ENCODE measurements at regions not wholly inside any gene's neighbourhood (a gene's known extent, or its start where the extent isn't known, plus 50 kb on each side); places are given as distances from the start of the nearest gene placed in this dataset.

DNA sequence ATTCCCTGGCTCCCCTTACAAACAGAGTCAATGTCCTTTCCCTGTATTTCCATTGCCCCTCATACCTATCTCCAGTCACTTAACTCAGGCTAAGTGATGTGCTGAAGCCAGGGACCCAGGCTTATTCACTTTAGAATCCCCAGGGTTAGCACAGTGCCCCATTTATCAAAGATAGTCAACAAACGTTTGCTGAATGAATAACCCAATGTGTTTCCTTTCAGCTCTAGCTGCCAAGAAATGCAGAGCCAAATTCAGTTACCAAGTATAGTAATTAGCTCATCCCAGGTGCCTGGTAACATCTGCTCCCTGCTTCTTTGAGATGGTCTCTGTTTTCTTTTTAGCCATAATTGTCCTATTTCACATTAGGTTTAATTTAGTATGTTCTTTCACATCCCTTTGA lies 189.5 kb downstream of the PHLDA1 start:
- H3K9me3 ChIP-seq (ENCODE audit: control insufficient read depth, low read length): no peaks in the 10 kb centered on the region

GRCh38 chr12:75840994-75841355 lies 190.6 kb downstream of the PHLDA1 start:
- H3K27ac ChIP-seq (ENCODE audit: insufficient read depth, low read depth, low read length, poor library complexity, severe bottlenecking): no peak overlapping the region
- H3K36me3 ChIP-seq (ENCODE audit: control insufficient read depth, insufficient read depth, low read length): no peaks in the 10 kb centered on the region
- WGBS, 2 experiments: 93 to 95% methylated on average over 3 of the region's 3 CpGs
- H3K4me3 ChIP-seq (ENCODE audit: insufficient read depth, low read depth, low read length): no peak overlapping the region
- no peaks in the 10 kb centered on the region for H3K27me3 ChIP-seq (ENCODE audit: control insufficient read depth, insufficient read depth, low read length, poor library complexity, severe bottlenecking)
- no peaks in the 10 kb centered on the region for H3K9me3 ChIP-seq (ENCODE audit: control insufficient read depth, low read length)
- no peaks in the 10 kb centered on the region for H3K4me1 ChIP-seq (ENCODE audit: control insufficient read depth, insufficient read depth, low read length)

More for the DNA sequence above, 189.5 kb downstream of the PHLDA1 start:
- no peak overlapping the region for H3K27ac ChIP-seq (ENCODE audit: insufficient read depth, low read depth, low read length, poor library complexity, severe bottlenecking)
- WGBS, 2 experiments: 67 to 77% methylated on average over 1 of the region's 1 CpG
- H3K27me3 ChIP-seq (ENCODE audit: control insufficient read depth, insufficient read depth, low read length, poor library complexity, severe bottlenecking): no peaks in the 10 kb centered on the region
- H3K4me3 ChIP-seq (ENCODE audit: insufficient read depth, low read depth, low read length): no peak overlapping the region
- H3K4me1 ChIP-seq (ENCODE audit: control insufficient read depth, insufficient read depth, low read length): no peaks in the 10 kb centered on the region
- no peaks in the 10 kb centered on the region for H3K36me3 ChIP-seq (ENCODE audit: control insufficient read depth, insufficient read depth, low read length)

DNA sequence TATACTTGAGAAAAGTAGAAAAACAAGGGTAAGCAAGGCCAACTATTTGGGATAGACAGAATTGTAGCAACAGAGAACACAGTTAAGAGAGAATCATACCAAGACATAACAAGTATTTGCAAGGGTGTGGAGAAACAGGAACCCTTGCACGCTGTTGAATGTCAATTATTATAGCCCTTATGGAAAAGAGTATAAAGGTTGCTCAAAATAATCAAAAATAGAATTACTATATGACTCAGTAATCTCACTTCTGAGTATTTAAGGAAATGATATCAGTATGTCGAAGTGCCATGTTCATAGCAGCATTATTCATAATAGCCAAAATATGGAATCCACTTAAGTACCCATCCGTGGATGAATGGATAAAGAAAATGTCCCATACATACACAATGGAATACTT lies 193.3 kb downstream of the PHLDA1 start:
- H3K9me3 ChIP-seq (ENCODE audit: control insufficient read depth, low read length): no peaks in the 10 kb centered on the region
- no peak overlapping the region for H3K4me3 ChIP-seq (ENCODE audit: insufficient read depth, low read depth, low read length)
- WGBS, 2 experiments: 91 to 100% methylated on average over 1 to 3 of the region's 3 CpGs
- no peaks in the 10 kb centered on the region for H3K36me3 ChIP-seq (ENCODE audit: control insufficient read depth, insufficient read depth, low read length)
- no peaks in the 10 kb centered on the region for H3K4me1 ChIP-seq (ENCODE audit: control insufficient read depth, insufficient read depth, low read length)
- no peak overlapping the region for H3K27ac ChIP-seq (ENCODE audit: insufficient read depth, low read depth, low read length, poor library complexity, severe bottlenecking)
- no peaks in the 10 kb centered on the region for H3K27me3 ChIP-seq (ENCODE audit: control insufficient read depth, insufficient read depth, low read length, poor library complexity, severe bottlenecking)

DNA sequence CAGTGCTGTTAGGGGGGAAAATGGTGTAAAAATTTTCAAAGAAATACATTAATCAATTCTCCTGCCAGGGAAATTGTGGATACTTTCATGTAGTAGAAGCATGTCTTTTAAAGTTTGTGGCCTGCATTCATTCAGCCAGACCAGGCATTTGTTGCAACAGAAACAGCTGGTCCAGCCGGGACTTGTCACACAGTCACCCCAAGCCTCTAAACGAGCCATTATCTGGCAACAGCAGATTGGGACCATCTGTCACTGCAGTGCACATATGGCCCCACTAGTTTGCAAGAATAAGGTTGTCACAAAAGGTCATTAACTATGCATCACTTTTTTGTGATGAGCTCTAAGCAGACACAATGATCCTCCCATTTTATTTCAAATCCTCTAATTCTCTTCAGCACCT lies 193.9 kb downstream of the PHLDA1 start:
- no peaks in the 10 kb centered on the region for H3K9me3 ChIP-seq (ENCODE audit: control insufficient read depth, low read length)
- H3K27ac ChIP-seq (ENCODE audit: insufficient read depth, low read depth, low read length, poor library complexity, severe bottlenecking): no peak overlapping the region
- no peak overlapping the region for H3K4me3 ChIP-seq (ENCODE audit: insufficient read depth, low read depth, low read length)
- no peaks in the 10 kb centered on the region for H3K36me3 ChIP-seq (ENCODE audit: control insufficient read depth, insufficient read depth, low read length)
- WGBS, 2 experiments: 51 to 75% methylated on average over 2 of the region's 2 CpGs
- H3K27me3 ChIP-seq (ENCODE audit: control insufficient read depth, insufficient read depth, low read length, poor library complexity, severe bottlenecking): no peaks in the 10 kb centered on the region
- H3K4me1 ChIP-seq (ENCODE audit: control insufficient read depth, insufficient read depth, low read length): no peaks in the 10 kb centered on the region

GRCh38 chr12:75836533-75836932 lies 195.0 kb downstream of the PHLDA1 start:
- Histone ChIP-seq H3K4me1 (ENCODE audit: control insufficient read depth, insufficient read depth, low read length) (no peaks in the 10 kb centered on the region), H3K36me3 (ENCODE audit: control insufficient read depth, insufficient read depth, low read length) (no peaks in the 10 kb centered on the region), H3K4me3 (ENCODE audit: insufficient read depth, low read depth, low read length) (no peak overlapping the region), H3K9me3 (ENCODE audit: control insufficient read depth, low read length) (no peaks in the 10 kb centered on the region), H3K27me3 (ENCODE audit: control insufficient read depth, insufficient read depth, low read length, poor library complexity, severe bottlenecking) (no peaks in the 10 kb centered on the region), H3K27ac (ENCODE audit: insufficient read depth, low read depth, low read length, poor library complexity, severe bottlenecking) (no peak overlapping the region)

- no peaks in the 10 kb centered on the region for H3K9me3 ChIP-seq (ENCODE audit: control insufficient read depth, low read length)
- no peaks in the 10 kb centered on the region for H3K36me3 ChIP-seq (ENCODE audit: control insufficient read depth, insufficient read depth, low read length)
Observed at GRCh38 chr12:75834591-75834990, 197.0 kb downstream of the PHLDA1 start.

DNA sequence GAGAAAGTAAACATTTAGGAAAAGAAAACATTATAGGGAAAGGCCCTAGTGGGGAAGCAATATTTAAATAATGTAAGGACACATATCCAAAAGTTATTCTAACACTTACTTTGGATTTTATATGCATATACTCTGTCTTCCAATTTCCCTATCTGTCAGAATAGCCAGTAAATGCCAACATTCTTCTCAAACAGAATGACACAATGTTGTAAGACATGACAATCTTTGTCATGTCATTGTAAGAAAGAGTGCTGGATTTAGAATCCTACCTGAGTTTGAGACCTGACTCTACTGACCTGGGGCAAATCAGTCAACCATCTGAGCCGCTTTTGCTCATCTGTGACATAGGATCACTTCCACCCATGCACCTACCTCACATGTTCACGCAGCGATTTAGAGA lies 198.3 kb downstream of the PHLDA1 start:
- no peaks in the 10 kb centered on the region for H3K27me3 ChIP-seq (ENCODE audit: control insufficient read depth, insufficient read depth, low read length, poor library complexity, severe bottlenecking)
- H3K27ac ChIP-seq (ENCODE audit: insufficient read depth, low read depth, low read length, poor library complexity, severe bottlenecking): no peak overlapping the region
- H3K36me3 ChIP-seq (ENCODE audit: control insufficient read depth, insufficient read depth, low read length): no peaks in the 10 kb centered on the region
- no peak overlapping the region for H3K4me3 ChIP-seq (ENCODE audit: insufficient read depth, low read depth, low read length)
- 92 to 94% methylated on average over 1 of the region's 3 CpGs for WGBS, 2 experiments
- no peaks in the 10 kb centered on the region for H3K9me3 ChIP-seq (ENCODE audit: control insufficient read depth, low read length)
- H3K4me1 ChIP-seq (ENCODE audit: control insufficient read depth, insufficient read depth, low read length): no peaks in the 10 kb centered on the region

More at GRCh38 chr12:75834591-75834990, 197.0 kb downstream of the PHLDA1 start:
- no peaks in the 10 kb centered on the region for H3K4me1 ChIP-seq (ENCODE audit: control insufficient read depth, insufficient read depth, low read length)
- no peak overlapping the region for H3K27ac ChIP-seq (ENCODE audit: insufficient read depth, low read depth, low read length, poor library complexity, severe bottlenecking)
- 92 to 95% methylated on average over 3 of the region's 3 CpGs for whole genome bisulfite sequencing, 2 experiments
- no peak overlapping the region for H3K4me3 ChIP-seq (ENCODE audit: insufficient read depth, low read depth, low read length)
- no peaks in the 10 kb centered on the region for H3K27me3 ChIP-seq (ENCODE audit: control insufficient read depth, insufficient read depth, low read length, poor library complexity, severe bottlenecking)

GRCh38 chr12:75831402-75831801 lies 200.2 kb downstream of the PHLDA1 start:
- no peaks in the 10 kb centered on the region for H3K9me3 ChIP-seq (ENCODE audit: control insufficient read depth, low read length)
- H3K27ac ChIP-seq (ENCODE audit: insufficient read depth, low read depth, low read length, poor library complexity, severe bottlenecking): no peak overlapping the region
- H3K4me1 ChIP-seq (ENCODE audit: control insufficient read depth, insufficient read depth, low read length): no peaks in the 10 kb centered on the region
- H3K4me3 ChIP-seq (ENCODE audit: insufficient read depth, low read depth, low read length): no peak overlapping the region
- no peaks in the 10 kb centered on the region for H3K36me3 ChIP-seq (ENCODE audit: control insufficient read depth, insufficient read depth, low read length)
- no peaks in the 10 kb centered on the region for H3K27me3 ChIP-seq (ENCODE audit: control insufficient read depth, insufficient read depth, low read length, poor library complexity, severe bottlenecking)
- 93 to 100% methylated on average over 2 of the region's 2 CpGs for WGBS, 2 experiments

- H3K27ac ChIP-seq (ENCODE audit: insufficient read depth, low read depth, low read length, poor library complexity, severe bottlenecking): no peak overlapping the region
- no peaks in the 10 kb centered on the region for H3K36me3 ChIP-seq (ENCODE audit: control insufficient read depth, insufficient read depth, low read length)
- H3K4me1 ChIP-seq (ENCODE audit: control insufficient read depth, insufficient read depth, low read length): no peaks in the 10 kb centered on the region
- H3K9me3 ChIP-seq (ENCODE audit: control insufficient read depth, low read length): no peaks in the 10 kb centered on the region
- no peak overlapping the region for H3K4me3 ChIP-seq (ENCODE audit: insufficient read depth, low read depth, low read length)
- H3K27me3 ChIP-seq (ENCODE audit: control insufficient read depth, insufficient read depth, low read length, poor library complexity, severe bottlenecking): no peaks in the 10 kb centered on the region
- WGBS, 2 experiments: 95 to 97% methylated on average over 3 of the region's 3 CpGs
Observed at GRCh38 chr12:75827061-75827460, 204.5 kb downstream of the PHLDA1 start.

GRCh38 chr12:75825686-75826085 lies 205.9 kb downstream of the PHLDA1 start:
- no peak overlapping the region for H3K4me3 ChIP-seq (ENCODE audit: insufficient read depth, low read depth, low read length)
- 89 to 92% methylated on average over 4 of the region's 4 CpGs for WGBS, 2 experiments
- no peak overlapping the region for H3K27ac ChIP-seq (ENCODE audit: insufficient read depth, low read depth, low read length, poor library complexity, severe bottlenecking)

GRCh38 chr12:75823475-75823874 lies 208.1 kb downstream of the PHLDA1 start:
- H3K36me3 ChIP-seq (ENCODE audit: control insufficient read depth, insufficient read depth, low read length): no peaks in the 10 kb centered on the region
- WGBS, 2 experiments: 92 to 94% methylated on average over 1 of the region's 1 CpG

More at GRCh38 chr12:75825686-75826085, 205.9 kb downstream of the PHLDA1 start:
- Histone ChIP-seq H3K9me3 (ENCODE audit: control insufficient read depth, low read length) (no peaks in the 10 kb centered on the region), H3K36me3 (ENCODE audit: control insufficient read depth, insufficient read depth, low read length) (no peaks in the 10 kb centered on the region), H3K4me1 (ENCODE audit: control insufficient read depth, insufficient read depth, low read length) (no peaks in the 10 kb centered on the region), H3K27me3 (ENCODE audit: control insufficient read depth, insufficient read depth, low read length, poor library complexity, severe bottlenecking) (no peaks in the 10 kb centered on the region)

More at GRCh38 chr12:75823475-75823874, 208.1 kb downstream of the PHLDA1 start:
- Histone ChIP-seq H3K4me1 (ENCODE audit: control insufficient read depth, insufficient read depth, low read length) (no peaks in the 10 kb centered on the region), H3K9me3 (ENCODE audit: control insufficient read depth, low read length) (no peaks in the 10 kb centered on the region), H3K27ac (ENCODE audit: insufficient read depth, low read depth, low read length, poor library complexity, severe bottlenecking) (no peak overlapping the region), H3K4me3 (ENCODE audit: insufficient read depth, low read depth, low read length) (no peak overlapping the region), H3K27me3 (ENCODE audit: control insufficient read depth, insufficient read depth, low read length, poor library complexity, severe bottlenecking) (no peaks in the 10 kb centered on the region)
